GM12878 (cell line): ENCODE measurements at regions not wholly inside any gene's neighbourhood (a gene's known extent, or its start where the extent isn't known, plus 50 kb on each side); places are given as distances from the start of the nearest gene placed in this dataset.

Experiments
- LARP7 ChIP-seq: fragments of 450-650 bp; IDR thresholded peaks from 2 replicates; pipeline ENCODE4 v1.6.1; 2017; ENCODE audit warnings: mild to moderate bottlenecking
- NRF1 ChIP-seq: conservative IDR thresholded peaks from 2 replicates; pipeline ENCODE4 v1.6.1; 2011; ENCODE audit warnings: mild to moderate bottlenecking, low read depth, low read length, improper control_type of control experiment
- POLR2AphosphoS2 ChIP-seq: IDR thresholded peaks from 2 replicates; pipeline ENCODE4 v1.6.1; 2011; ENCODE audit warnings: low read depth, mild to moderate bottlenecking, low read length, improper control_type of control experiment, moderate library complexity
- RCOR1 ChIP-seq: conservative IDR thresholded peaks from 2 replicates; pipeline ENCODE4 v1.6.1; 2012; ENCODE audit warnings: low read depth, low read length, improper control_type of control experiment
- SMAD5 ChIP-seq: IDR thresholded peaks from 2 replicates; pipeline ENCODE4 v1.6.1; 2016; ENCODE audit warnings: antibody characterized with exemption, low read depth
- TBL1XR1 ChIP-seq: IDR thresholded peaks from 2 replicates; pipeline ENCODE4 v1.6.1; 2012; ENCODE audit warnings: low read depth, low read length, improper control_type of control experiment
- TF ChIP-seq, protein P1 (sequence below): IDR thresholded peaks from 2 replicates; pipeline ENCODE4 v1.6.1; 2012; ENCODE audit warnings: improper control_type of control experiment, low read depth, low read length; ENCODE audit not compliant: insufficient replicate concordance
- TF ChIP-seq, protein P2 (sequence below): IDR thresholded peaks from 2 replicates; pipeline ENCODE4 v1.6.1; 2011; ENCODE audit warnings: low read depth, mild to moderate bottlenecking, low read length, moderate library complexity, borderline replicate concordance; ENCODE audit errors: extremely low read depth
- TF ChIP-seq, protein P3 (sequence below): fragments of 450-650 bp; IDR thresholded peaks from 2 replicates; pipeline ENCODE4 v1.6.1; 2016; ENCODE audit warnings: mild to moderate bottlenecking
- TF ChIP-seq, protein P4 (sequence below): fragments of 450-650 bp; IDR thresholded peaks from 2 replicates; pipeline ENCODE4 v1.6.1; 2014; ENCODE audit warnings: mild to moderate bottlenecking
- TF ChIP-seq, protein P5 (sequence below): IDR thresholded peaks from 2 replicates; pipeline ENCODE4 v1.6.1; 2011; ENCODE audit warnings: borderline replicate concordance, low read depth, mild to moderate bottlenecking, moderate library complexity, mixed read lengths, low read length; ENCODE audit not compliant: insufficient read depth; ENCODE audit errors: extremely low read length
- TF ChIP-seq, protein P6 (sequence below): fragments of 450-650 bp; formaldehyde crosslinking; IDR thresholded peaks from 2 replicates; pipeline ENCODE4 v1.5.0; 2022; ENCODE audit warnings: mild to moderate bottlenecking, missing genetic modification characterization
- TF ChIP-seq, protein P7 (sequence below): IDR thresholded peaks from 2 replicates; pipeline ENCODE4 v1.6.1; 2011; ENCODE audit warnings: low read depth, low read length, improper control_type of control experiment, borderline replicate concordance

DNA sequence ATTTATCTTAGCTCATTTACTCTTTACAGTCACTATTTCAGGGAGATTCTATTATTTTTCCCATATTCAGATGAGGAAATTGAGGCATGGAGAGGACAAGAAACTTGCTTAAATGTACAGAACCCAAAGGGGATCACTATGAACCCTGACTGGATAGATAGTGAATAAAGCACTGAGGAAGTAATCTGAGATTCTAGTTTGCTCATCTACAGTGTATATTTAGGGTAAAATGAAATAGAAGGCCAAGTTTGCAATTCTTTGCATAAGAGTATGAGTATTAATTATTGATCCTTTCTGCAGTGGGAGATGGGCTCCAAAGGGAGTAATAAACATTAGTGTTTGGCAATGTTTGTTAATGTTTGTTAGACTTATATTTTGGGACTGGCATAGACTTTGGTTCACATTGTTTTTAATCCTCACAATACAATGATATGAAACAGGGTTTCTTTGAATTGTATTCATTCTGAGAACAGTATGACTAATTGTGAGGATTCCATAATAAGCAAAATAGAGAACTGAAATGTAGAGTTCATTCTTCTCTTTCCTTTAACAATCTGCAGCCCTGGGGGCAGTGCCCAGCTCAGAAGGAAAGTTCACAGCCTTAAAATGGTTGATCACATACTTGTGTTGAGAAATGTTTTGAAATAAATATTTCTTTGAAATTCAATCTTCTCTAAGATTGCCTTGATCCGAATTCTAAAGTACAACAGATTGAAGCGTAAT, 131.0 kb upstream of the ZNF804B start (continued):
- TF ChIP-seq, protein P1, sequence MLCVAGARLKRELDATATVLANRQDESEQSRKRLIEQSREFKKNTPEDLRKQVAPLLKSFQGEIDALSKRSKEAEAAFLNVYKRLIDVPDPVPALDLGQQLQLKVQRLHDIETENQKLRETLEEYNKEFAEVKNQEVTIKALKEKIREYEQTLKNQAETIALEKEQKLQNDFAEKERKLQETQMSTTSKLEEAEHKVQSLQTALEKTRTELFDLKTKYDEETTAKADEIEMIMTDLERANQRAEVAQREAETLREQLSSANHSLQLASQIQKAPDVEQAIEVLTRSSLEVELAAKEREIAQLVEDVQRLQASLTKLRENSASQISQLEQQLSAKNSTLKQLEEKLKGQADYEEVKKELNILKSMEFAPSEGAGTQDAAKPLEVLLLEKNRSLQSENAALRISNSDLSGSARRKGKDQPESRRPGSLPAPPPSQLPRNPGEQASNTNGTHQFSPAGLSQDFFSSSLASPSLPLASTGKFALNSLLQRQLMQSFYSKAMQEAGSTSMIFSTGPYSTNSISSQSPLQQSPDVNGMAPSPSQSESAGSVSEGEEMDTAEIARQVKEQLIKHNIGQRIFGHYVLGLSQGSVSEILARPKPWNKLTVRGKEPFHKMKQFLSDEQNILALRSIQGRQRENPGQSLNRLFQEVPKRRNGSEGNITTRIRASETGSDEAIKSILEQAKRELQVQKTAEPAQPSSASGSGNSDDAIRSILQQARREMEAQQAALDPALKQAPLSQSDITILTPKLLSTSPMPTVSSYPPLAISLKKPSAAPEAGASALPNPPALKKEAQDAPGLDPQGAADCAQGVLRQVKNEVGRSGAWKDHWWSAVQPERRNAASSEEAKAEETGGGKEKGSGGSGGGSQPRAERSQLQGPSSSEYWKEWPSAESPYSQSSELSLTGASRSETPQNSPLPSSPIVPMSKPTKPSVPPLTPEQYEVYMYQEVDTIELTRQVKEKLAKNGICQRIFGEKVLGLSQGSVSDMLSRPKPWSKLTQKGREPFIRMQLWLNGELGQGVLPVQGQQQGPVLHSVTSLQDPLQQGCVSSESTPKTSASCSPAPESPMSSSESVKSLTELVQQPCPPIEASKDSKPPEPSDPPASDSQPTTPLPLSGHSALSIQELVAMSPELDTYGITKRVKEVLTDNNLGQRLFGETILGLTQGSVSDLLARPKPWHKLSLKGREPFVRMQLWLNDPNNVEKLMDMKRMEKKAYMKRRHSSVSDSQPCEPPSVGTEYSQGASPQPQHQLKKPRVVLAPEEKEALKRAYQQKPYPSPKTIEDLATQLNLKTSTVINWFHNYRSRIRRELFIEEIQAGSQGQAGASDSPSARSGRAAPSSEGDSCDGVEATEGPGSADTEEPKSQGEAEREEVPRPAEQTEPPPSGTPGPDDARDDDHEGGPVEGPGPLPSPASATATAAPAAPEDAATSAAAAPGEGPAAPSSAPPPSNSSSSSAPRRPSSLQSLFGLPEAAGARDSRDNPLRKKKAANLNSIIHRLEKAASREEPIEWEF = peak; percentile 80
- TF ChIP-seq, protein P2, sequence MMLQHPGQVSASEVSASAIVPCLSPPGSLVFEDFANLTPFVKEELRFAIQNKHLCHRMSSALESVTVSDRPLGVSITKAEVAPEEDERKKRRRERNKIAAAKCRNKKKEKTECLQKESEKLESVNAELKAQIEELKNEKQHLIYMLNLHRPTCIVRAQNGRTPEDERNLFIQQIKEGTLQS = no peak
- TF ChIP-seq, protein P3, sequence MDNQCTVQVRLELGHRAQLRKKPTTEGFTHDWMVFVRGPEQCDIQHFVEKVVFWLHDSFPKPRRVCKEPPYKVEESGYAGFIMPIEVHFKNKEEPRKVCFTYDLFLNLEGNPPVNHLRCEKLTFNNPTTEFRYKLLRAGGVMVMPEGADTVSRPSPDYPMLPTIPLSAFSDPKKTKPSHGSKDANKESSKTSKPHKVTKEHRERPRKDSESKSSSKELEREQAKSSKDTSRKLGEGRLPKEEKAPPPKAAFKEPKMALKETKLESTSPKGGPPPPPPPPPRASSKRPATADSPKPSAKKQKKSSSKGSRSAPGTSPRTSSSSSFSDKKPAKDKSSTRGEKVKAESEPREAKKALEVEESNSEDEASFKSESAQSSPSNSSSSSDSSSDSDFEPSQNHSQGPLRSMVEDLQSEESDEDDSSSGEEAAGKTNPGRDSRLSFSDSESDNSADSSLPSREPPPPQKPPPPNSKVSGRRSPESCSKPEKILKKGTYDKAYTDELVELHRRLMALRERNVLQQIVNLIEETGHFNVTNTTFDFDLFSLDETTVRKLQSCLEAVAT = peak; percentile 38; the same call in 1 of the 2 replicates
- peak; percentile 83; the same call in 1 of the 2 replicates for TF ChIP-seq TBL1XR1
- TF ChIP-seq, protein P4, sequence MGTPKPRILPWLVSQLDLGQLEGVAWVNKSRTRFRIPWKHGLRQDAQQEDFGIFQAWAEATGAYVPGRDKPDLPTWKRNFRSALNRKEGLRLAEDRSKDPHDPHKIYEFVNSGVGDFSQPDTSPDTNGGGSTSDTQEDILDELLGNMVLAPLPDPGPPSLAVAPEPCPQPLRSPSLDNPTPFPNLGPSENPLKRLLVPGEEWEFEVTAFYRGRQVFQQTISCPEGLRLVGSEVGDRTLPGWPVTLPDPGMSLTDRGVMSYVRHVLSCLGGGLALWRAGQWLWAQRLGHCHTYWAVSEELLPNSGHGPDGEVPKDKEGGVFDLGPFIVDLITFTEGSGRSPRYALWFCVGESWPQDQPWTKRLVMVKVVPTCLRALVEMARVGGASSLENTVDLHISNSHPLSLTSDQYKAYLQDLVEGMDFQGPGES = no peak
- no peak for TF ChIP-seq NRF1
- TF ChIP-seq, protein P5, sequence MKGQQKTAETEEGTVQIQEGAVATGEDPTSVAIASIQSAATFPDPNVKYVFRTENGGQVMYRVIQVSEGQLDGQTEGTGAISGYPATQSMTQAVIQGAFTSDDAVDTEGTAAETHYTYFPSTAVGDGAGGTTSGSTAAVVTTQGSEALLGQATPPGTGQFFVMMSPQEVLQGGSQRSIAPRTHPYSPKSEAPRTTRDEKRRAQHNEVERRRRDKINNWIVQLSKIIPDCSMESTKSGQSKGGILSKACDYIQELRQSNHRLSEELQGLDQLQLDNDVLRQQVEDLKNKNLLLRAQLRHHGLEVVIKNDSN = no peak
- no peak for TF ChIP-seq LARP7
- TF ChIP-seq, protein P6, sequence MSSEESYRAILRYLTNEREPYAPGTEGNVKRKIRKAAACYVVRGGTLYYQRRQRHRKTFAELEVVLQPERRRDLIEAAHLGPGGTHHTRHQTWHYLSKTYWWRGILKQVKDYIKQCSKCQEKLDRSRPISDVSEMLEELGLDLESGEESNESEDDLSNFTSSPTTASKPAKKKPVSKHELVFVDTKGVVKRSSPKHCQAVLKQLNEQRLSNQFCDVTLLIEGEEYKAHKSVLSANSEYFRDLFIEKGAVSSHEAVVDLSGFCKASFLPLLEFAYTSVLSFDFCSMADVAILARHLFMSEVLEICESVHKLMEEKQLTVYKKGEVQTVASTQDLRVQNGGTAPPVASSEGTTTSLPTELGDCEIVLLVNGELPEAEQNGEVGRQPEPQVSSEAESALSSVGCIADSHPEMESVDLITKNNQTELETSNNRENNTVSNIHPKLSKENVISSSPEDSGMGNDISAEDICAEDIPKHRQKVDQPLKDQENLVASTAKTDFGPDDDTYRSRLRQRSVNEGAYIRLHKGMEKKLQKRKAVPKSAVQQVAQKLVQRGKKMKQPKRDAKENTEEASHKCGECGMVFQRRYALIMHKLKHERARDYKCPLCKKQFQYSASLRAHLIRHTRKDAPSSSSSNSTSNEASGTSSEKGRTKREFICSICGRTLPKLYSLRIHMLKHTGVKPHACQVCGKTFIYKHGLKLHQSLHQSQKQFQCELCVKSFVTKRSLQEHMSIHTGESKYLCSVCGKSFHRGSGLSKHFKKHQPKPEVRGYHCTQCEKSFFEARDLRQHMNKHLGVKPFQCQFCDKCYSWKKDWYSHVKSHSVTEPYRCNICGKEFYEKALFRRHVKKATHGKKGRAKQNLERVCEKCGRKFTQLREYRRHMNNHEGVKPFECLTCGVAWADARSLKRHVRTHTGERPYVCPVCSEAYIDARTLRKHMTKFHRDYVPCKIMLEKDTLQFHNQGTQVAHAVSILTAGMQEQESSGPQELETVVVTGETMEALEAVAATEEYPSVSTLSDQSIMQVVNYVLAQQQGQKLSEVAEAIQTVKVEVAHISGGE = no peak
- no peak for TF ChIP-seq SMAD5
- TF ChIP-seq POLR2AphosphoS2 = no peak
- TF ChIP-seq, protein P7, sequence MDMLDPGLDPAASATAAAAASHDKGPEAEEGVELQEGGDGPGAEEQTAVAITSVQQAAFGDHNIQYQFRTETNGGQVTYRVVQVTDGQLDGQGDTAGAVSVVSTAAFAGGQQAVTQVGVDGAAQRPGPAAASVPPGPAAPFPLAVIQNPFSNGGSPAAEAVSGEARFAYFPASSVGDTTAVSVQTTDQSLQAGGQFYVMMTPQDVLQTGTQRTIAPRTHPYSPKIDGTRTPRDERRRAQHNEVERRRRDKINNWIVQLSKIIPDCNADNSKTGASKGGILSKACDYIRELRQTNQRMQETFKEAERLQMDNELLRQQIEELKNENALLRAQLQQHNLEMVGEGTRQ = no peak
- 0 out of 2 replicates have a peak, but pooled peaks have one; percentile 61 for TF ChIP-seq RCOR1
